T-helper 1 cell (primary cell): ENCODE measurements at regions not wholly inside any gene's neighbourhood (a gene's known extent, or its start where the extent isn't known, plus 50 kb on each side); places are given as distances from the start of the nearest gene placed in this dataset.

Source experiments
- DNase-seq, 5 donors: peaks; one replicate each; pipeline ENCODE4 v3.0.0-alpha.2; 2012 to 2020

DNA sequence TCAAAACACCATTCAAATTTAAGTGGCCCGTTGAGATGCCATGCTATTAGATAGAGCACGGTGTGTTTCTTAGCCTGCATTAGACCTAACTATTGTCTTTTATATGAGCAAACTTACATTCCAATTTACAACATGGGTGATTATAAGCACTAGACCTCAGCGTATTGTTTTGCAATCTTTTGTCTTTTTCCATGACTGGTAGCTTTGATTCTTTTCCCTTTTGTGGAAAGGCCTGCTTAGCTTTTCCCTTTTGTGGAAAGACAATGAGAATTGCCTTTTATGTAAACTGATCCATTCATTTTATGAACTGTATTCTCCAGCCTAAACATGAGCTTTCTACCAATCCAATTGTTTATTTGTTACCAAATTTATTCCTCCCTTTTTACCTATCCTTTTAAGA is 823.1 kb downstream of the CCSER2 start:
- DNase-seq: no peak

DNA sequence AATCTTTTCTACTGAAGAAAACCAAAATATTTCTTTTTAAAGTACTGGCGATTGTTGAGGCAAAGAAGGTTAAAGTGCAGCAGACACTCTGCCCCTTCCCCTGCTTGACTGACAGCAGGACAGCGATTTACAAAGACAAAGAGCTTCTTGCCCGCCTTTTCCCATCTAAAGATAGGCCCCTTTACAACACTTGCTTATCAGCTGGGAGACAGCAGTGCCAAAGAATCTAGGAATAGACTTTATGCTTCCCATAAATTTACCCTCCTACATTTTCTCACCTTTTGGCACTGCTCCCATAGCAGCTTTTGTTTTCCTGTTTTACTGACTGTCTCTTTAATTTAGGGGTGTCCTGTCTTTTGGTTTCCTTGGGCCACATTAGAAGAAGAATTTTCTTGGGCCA is 824.1 kb downstream of the CCSER2 start:
- DNase-seq: no peak

DNA sequence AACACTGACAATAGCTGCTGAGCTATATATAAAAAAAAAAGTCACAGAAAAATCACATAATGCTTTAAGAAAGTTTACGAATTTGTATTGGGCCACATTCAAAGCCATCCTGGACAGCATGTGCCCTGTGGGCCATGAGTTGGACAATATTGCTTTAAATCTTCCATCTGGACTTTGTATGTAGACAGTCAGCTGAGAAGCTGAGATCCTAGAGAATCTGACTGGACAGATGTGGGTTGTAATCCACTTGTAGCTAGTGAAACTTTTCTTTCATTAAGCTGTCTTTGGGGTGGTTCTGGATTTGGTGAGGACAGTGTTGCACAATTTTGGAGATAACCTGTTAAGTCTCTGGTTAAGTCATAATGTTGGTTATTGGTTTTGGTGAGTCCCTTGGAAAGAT is 824.5 kb downstream of the CCSER2 start:
- DNase-seq: no peak

DNA sequence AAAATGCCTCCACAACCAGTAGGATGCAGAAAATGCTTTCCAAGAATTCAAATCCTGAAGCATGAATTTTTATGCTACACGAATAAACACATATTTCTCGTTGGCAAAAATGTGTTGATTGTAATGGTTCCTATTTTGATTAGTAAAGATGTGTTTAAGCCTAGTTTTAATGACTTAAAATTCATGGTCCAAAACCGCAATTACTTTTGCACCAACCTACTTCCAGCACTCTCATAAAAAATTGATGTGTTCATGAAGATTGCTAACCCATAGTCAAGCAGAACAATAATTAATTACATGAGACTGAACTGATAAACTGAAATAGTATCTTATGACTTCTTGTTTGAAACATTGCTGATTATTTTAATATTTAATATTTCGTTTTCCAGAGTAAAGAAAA is 828.8 kb downstream of the CCSER2 start:
- DNase-seq: no peak

DNA sequence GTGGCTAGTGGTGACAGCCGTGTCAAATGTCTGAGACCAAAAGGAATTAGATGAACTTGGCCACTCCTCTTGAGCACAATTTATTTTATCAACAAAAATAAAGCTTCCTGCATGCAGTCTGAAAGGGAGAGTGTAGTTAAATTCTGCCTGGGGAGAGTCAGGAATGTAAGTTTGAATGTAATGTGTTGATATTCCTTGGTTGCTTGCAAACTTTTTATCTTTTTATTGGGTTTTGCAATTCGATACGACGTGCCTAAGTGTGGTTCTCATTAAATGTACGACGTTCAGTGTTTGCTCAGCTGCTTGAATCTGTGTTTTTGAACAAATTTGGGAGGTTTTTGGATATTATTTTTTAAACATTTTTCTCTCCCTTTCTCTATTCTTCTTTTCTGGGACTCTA is 839.9 kb downstream of the CCSER2 start:
- DNase-seq: no peak

DNA sequence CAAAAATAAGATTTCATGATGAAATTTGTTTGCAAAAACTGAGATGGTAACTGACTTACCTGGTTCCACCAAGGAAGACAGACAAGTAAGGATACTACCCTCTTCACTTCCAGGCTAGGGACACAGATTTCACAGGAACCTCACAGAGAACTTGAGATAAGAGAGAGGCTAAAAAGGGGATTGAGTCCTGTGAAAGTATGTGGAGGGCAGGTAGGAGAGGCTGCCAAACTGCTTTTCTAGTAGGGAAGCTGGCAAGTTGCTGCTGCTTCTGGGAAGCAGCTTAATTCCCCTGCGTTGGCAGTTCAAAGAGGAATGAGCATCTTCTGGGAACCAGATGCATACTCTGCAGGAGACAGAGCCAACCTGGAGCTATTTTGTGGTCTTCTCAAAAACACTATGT is 841.6 kb downstream of the CCSER2 start:
- no peak for DNase-seq

DNA sequence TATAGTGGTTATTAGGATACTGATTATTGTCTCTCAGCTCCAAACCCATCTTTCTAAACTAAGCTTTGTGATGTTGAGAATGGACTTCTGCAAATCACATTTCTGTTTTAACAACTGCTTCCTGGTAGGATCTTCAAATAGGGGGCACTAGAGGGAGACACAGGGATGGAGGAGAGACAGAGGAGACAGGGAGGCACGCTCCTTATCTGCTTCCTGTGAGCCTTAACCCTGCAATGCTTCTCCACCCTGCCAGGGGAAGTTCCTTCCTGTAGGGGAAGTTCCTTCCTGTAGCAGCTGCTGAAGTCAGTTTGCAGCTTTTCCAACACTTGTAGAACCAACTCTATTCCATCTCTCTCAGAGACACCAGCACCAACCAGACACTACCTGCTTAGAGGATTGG is 847.2 kb downstream of the CCSER2 start:
- DNase-seq: no peak

DNA sequence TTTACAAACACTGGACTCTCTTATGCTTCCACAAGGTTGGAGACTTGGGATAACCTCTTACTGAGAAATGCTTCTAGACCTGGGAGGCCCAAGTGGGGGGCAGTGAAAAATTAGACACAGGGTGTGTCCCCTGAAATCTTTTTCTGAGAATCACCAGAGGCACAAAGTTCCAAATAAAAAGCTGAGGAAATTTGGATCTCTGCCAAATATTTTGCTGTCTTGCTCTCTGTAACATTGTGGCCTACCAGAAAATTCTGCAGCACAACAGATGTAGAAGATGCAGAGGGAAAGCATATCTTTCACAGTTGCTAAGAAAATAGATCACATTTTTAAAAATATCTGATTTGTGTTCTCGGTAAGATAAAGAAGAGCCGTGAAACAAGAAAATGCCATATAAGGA is 849.4 kb downstream of the CCSER2 start:
- no peak for DNase-seq

DNA sequence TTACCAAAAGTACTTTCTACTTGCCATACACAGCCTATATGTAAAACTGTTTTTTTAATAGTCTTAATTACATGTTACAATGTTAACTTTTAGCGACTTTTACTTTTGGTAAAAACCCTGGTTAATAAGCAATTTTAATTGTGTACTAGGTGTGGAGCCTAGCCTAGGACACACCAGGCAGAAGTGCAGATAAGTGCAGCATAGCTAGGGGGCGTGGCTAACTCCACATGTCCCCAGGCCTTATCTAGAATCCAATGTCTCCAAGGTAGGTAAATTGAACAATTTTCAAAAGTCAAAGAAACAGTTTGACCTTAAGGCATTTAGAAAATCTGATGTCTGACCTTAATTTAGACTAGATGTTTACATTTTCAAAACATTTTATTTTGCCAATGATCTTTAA is 858.7 kb downstream of the CCSER2 start:
- no peak for DNase-seq

DNA sequence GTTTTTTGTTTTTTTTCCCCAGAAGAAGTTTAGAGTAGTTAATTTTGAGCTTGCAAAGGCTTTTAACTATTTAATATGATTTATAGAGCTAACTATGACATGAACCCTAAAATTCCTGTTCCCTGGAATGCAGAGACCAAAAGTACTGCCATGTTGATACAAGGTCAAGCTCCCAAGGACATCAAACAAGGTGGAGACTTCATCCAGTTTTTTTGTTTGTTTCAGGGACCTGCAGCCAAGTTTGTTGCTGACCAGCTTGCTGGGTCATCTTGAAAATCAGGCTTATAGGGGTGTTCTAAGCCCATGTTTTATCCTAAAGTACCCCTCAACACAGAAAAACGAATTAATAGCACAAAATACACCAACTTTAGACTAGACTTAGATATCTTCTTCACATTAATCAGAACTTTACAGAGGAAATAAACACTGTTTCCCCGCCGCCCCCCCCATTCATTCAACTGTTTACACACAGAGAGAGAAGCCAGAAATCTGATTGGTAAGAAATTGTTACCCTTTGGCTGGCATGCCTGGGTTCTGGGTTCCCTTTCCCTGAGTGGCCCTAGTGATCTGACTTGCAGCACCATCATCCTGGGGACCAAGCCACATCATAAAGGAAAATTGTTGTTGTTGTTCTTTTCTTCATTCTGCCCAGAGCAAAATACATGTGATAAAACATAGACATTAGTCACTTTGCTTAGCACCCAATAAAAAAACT is 860.5 kb downstream of the CCSER2 start:
- no peak for DNase-seq

DNA sequence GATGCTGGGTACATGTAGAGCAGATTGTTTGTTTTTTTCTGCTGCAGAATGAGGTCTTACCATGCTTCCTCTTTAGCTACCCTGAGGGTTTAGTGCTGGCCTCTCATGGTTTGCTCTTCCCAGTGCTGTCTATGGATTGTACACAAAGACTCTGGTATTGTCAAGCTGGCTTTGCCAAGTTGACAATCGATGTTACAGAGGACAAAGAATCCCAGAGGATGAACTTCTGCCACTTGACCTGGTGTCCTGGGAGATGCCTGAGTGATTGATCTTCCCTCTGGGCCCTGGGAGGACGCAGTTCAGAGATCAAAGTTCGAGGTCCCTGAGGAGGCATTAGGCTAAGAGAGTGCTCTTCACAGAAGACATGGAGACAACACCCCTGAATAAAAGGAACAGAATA is 865.4 kb downstream of the CCSER2 start:
- DNase-seq: no peak

DNA sequence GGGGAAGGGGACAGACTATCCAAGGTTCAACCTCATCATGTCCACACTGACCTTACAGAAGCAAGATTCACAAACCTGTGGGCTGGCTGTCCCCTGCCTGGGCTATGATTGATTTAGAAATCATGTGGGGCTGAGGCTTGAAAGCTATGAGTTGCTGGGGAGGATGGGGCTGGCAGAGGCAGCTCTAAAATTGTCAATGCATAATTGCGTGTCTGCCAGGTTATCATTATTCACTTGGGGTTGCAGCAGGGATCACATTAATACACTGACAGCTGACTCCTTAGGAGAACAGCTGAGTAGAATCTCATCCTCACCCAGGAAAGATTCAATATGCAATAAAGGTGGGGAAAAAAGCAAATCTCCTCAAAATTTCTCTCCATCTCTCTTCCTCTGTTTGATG is 866.3 kb downstream of the CCSER2 start:
- no peak for DNase-seq

DNA sequence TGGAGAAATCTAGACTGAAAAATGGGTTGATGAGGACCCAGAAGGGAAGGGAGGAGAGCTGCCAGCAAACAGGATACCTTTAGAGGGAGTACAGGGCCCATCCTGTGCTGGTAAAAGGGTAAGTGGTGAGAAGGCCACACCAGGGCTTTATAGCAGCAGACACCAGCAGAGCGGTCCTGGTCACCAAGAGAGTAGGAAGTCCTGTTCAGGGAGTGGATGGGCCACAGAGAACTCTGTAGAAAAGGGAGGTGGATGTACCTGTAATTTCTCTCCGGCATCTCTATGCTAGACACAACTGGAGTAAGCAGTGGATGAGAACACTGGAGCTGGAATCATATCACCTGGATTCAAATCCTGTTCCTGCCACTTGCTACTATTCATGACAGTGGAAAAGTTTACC is 867.2 kb downstream of the CCSER2 start:
- no peak for DNase-seq

DNA sequence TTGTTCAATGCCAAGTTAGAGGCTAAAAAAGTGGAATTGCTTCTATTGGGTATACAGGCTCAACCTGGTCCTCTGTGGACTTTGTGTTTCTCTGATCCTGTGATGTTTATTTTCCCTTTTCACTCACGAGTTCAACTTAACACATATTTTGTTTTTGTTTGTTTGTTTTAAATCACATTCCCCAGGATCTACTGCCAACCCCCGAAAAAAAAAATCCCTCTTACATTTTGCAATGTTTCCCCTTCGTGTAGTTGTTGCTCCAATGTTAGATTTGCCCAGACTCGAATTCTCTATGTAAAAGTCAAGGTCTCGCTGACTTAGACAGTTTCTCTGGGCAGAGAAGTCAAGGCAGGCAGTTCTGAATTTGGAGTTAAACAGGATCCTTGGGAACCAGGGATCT is 876.4 kb downstream of the CCSER2 start:
- DNase-seq: no peak

DNA sequence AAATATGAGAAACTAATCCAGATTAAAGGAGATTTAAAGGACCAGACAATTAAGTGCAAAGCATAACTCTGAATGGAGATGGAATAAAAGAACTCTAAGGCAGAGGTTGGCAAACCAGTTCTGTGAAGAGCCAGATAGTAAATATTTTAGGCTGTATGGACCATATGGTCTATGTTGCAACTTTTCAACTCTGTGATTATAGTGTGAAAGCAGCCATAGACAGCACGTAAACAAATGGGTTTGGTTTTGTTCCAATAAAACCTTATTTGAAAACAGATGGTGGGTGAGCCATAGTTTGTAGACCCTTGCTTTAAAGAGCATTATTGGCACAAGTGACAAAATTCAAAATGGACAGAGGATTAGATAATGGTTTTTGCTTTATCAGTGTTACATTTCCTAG is 884.1 kb downstream of the CCSER2 start:
- no peak for DNase-seq

DNA sequence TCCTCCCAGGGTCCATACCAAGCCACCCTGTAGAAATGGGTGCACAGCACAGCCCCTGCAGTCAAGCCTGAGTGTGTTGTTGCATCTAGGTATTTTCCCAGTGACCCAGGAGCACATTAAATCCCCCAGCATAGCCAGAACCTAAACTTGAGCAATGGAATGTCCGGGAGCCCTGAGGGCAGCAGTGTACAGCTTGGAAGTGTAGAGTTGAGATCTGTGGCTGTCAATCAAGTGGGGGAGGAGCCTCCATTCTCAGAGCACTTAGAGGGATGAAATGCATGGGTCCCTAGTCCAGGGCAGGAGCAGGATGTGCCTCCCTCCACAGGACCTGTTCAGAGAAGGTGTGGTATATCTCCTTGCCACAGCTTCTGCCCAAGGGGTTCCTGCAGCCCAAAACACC is 885.1 kb downstream of the CCSER2 start:
- no peak for DNase-seq

DNA sequence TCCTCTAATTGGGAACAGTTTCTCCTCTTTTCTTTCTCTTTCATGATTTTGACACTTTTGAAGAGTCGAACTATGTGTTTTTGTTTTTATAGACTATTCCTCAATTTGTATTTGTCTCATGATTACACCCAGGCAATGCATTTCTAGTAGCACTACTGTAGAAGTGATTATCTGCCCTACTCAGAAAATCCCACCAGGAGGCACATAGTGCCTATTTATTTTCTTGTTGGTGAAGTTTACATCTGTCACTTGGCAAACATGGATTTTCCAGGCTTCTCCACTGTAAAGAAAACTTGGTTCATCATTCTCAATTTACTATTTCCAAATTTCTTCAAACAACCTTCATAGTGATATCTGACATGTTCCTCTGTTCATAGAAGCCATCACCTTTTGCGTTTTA is 893.9 kb downstream of the CCSER2 start:
- DNase-seq: no peak

DNA sequence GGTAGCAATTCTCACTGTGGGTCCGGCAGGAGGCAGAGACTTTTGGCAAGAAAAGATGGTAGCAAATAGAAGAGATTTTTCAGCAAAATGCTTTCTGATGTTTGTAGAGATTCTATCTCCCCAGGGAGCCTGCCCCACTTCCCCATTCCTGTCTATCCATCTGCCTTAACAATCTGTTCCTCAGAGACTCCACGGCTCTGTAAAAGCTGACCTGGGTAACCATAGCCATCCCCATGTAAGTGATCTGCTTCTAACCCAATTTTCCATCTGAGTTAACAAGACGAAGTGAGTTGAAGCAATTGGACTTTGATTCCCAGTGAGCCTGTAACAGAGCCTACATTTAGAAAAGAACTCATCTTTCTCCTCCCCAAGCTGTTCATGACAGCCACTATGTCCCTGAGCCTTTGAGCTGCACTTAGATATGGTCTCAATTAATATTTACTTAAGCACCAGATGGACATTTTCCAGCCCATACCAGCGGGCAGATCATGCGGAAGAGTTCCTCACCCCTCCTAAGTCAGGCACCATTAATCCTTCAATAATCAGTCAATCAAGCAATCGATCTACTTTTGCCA is 896.1 kb downstream of the CCSER2 start:
- no peak for DNase-seq

DNA sequence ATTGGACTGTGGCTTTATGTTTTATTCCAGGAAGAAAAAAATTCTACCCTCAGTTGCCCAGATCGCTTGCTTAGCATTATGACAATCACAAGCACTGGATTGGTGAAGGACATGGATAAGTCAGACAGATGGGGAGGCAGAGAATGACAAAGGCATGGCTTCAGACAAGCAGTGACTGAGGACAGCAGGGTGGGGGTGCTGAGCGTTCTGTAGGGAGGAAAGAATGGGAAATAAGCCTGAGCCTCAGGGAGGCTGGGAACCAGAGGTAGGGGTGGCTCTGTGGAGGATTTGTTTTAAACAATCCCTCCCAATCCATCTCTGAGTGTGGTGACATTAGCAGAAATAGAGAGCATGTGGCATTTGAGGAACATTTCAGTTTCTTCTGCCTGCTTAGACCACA is 896.9 kb downstream of the CCSER2 start:
- DNase-seq: no peak

DNA sequence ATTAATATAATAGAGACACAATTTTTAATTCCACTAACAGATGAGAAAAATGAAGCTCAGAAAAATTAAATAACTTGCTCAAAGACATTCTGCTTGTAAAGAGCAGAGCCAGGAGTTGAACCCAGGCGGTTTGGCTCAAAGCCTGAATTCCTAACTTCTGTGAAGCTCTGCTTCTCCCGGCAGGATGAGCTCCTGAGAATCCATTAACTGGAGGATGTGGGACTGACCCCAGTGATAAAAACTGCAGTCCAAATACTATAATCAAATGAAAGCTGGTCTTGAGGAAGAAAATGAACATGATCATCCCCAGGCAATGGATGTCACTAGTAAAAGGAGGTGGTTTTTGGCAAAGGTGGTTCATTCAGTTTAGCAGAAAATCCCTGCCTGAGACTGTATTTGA is 898.2 kb downstream of the CCSER2 start:
- DNase-seq: no peak

DNA sequence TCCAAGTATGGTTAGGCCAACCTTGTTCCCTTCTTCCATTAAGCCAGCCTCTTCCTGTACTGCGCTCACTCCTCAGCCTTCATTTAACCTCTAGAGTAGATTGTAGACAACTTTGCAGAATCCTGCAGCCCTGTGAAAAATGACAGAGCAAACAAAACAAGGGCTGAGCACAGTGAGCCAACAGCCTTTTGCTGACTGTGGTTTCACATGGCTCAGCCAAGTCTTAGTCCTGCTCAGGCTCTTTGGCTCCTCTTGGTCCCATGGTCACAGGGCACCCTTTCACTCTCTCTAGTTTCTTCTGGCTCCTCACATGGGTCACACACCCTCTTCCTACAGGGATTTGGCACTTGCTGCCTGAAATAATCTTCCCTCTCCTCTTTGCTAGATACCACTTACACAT is 900.3 kb downstream of the CCSER2 start:
- DNase-seq: no peak

DNA sequence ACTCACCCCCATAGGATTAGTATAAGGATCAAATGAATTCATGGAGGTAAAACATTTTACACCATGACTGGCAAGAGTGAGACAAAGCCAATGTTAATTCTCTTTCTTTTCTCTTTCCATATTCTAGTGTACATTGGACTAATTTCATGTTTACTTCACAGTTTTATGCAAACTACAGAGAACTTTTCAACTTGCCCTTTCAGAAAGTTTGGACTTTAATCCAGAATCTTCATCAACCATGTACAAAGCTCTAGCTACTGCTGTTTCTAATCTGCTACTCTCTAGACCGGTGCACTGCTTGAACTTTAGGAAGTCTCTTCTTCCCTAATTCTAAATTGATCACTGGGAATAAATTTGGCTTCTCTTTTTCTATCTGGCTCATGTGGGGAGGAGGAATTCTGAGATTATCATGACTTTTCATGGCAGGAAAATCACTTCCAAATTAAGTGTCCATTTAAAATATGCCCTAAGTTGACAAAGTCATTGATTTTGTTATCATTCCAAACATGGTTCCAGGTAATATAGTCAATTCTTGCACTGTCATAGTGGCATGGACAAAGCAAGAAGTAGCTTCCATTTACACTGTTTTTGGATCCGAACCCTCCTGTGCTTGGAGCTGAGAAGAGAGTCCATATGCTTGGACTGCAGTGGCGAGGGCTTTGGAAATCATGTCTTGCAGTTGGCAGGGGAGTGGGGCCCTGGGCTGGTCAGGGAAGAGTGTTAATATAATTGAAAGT is 903.3 kb downstream of the CCSER2 start:
- no peak for DNase-seq

DNA sequence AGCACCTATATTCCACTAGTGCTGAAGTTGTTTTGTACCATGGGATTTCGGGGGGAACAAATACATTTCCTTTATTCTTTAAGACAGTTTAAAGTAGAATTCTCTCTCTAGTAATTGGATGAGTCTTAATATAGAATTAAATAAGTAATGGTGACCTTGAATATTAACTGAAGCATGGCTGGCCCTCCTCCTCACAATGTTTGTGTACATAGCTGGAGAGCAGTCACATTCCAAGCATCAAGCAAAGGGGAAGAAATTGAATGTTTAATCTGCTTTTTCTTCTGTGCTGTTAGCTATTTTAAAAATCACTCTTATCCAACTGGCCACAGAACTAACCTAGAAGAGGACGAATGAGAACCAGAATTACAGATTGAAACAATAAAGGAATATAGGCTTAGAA is 906.9 kb downstream of the CCSER2 start:
- DNase-seq: no peak

DNA sequence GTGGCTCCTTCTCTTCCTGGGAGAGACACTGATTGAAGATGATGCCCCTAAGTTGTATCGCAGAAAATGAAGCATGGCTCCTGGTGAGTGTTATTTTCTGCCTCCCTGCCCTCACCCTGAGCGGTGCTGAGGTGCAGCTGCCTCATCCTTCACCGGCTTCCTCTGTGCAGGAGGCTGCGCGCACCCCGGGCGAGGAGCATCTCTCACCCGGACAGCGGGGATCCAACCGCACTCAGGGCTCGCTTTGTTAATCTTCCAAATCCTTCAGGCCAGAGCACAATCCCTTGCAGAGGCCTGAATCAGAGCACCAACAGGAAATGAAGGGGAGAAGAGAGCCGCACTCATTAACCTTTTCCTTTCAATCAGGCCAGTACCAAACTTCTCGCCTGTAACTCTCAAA is 910.3 kb downstream of the CCSER2 start:
- no peak for DNase-seq

DNA sequence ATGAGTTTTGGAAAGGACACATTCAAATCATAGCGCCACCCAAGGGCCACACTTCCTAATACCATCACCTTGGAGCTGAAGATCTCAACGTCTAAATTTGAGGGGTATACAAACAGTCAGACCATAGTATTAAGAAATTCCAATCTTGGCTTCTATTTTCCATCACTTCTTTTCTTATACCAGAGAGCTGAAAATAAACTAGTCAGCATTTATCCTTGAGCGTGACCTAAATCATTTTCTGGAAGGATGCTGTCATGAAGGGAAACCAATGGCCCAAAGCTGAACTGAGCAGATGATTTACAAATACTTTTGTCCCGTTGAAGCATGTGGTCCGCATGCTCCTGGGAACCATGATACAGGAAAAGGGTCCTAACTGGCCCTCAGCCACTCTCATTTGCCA is 921.9 kb downstream of the CCSER2 start:
- DNase-seq: no peak
